PC-9 (cell line): ENCODE measurements at regions not wholly inside any gene's neighbourhood (a gene's known extent, or its start where the extent isn't known, plus 50 kb on each side); places are given as distances from the start of the nearest gene placed in this dataset.

Experiments used
- CTCF ChIP-seq: fragments of 200-600 bp; sonication (generic); conservative IDR thresholded peaks from 2 replicates; pipeline ENCODE4 v1.6.1; 2017; ENCODE audit warnings: mixed run types, antibody characterized with exemption, mild to moderate bottlenecking, moderate library complexity
- EZH2 ChIP-seq: fragments of 200-600 bp; sonication (generic); IDR thresholded peaks from 2 replicates; pipeline ENCODE4 v1.8.0; 2017; ENCODE audit warnings: antibody characterized with exemption, low read depth

- no peak for TF ChIP-seq CTCF
- no peak for TF ChIP-seq EZH2
Observed at GRCh38 chr5:30853158-30853557, 340.3 kb upstream of the CDH6 start.
